ENCODE measurements at regions not wholly inside any gene's neighbourhood (a gene's known extent, or its start where the extent isn't known, plus 50 kb on each side); places are given as distances from the start of the nearest gene placed in this dataset.
"Not testable (repeated sequence)": the region's sequence is repeated elsewhere in the genome, so short reads cannot be mapped to it uniquely, and the experiment has no call there.

GRCh38 chr2:107553539-107553938 lies 273.2 kb upstream of the RGPD4 start:
- Histone ChIP-seq H2AFZ (ENCODE audit: low read length) (no peak overlapping the region), H3K4me3 (ENCODE audit: low read length) (no peak overlapping the region), H3K27me3 (ENCODE audit: low read length) (no peaks in the 10 kb centered on the region), H3K9me3 (ENCODE audit: low read length) (peaks cover 7% of the 10 kb centered on the region), H3K79me2 (ENCODE audit: low read length) (no peaks in the 10 kb centered on the region), H3K36me3 (ENCODE audit: insufficient read depth, low read length) (no peaks in the 10 kb centered on the region), H3K4me2 (ENCODE audit: low read depth, low read length, poor library complexity, severe bottlenecking) (no peak overlapping the region), H3K9ac (ENCODE audit: low read length) (no peak overlapping the region), H4K20me1 (ENCODE audit: insufficient read depth, low read depth, low read length) (no peaks in the 10 kb centered on the region), H3K4me1 (ENCODE audit: low read length) (no peaks in the 10 kb centered on the region), H3K27ac (ENCODE audit: low read length) (no peak overlapping the region), H3K9me2 (replicated peaks; ENCODE audit: insufficient read depth, low read length) (no peaks in the 10 kb centered on the region)
- DNase-seq, result no peak

- Histone ChIP-seq H2AFZ (ENCODE audit: low read length) (no peak overlapping the region), H3K9me2 (replicated peaks; ENCODE audit: insufficient read depth, low read length) (no peaks in the 10 kb centered on the region), H3K79me2 (ENCODE audit: low read length) (no peaks in the 10 kb centered on the region), H3K4me1 (ENCODE audit: low read length) (no peaks in the 10 kb centered on the region), H3K27me3 (ENCODE audit: low read length) (no peaks in the 10 kb centered on the region; the same call in 1 of the 2 replicates), H3K4me2 (ENCODE audit: low read depth, low read length, poor library complexity, severe bottlenecking) (no peak overlapping the region), H3K27ac (ENCODE audit: low read length) (no peak overlapping the region), H4K20me1 (ENCODE audit: insufficient read depth, low read depth, low read length) (no peaks in the 10 kb centered on the region), H3K36me3 (ENCODE audit: insufficient read depth, low read length) (no peaks in the 10 kb centered on the region), H3K9ac (ENCODE audit: low read length) (no peak overlapping the region), H3K9me3 (ENCODE audit: low read length) (peaks cover 11% of the 10 kb centered on the region), H3K4me3 (ENCODE audit: low read length) (no peak overlapping the region)
- DNase-seq, result no peak
These were observed 270.6 kb upstream of the RGPD4 start for GRCh38 chr2:107556038-107556627.

DNA sequence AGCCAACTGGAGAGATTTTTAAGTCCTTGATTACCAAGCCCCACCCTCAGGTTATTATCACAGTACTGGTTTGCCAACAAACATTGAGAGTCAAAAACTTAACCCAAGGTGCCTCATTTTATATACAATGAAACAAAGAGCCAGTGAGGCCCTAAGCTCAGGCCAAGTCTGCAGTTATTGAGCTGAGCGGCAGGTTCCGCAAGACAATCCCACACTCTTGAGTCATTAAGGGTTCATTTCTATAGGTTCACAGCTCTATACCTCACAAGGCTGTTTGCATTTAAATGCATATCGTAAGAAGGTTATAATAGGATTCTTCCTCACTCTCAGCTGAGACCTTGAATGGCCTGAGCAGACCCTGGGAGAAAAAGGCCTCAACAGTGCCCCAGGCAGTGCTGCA lies 268.4 kb upstream of the RGPD4 start:
- no peak overlapping the region for H2AFZ ChIP-seq (ENCODE audit: low read length)
- H3K4me1 ChIP-seq (ENCODE audit: low read length), result no peaks in the 10 kb centered on the region
- no peaks in the 10 kb centered on the region for H4K20me1 ChIP-seq (ENCODE audit: insufficient read depth, low read depth, low read length)
- H3K9ac ChIP-seq (ENCODE audit: low read length), result no peak overlapping the region
- H3K4me3 ChIP-seq (ENCODE audit: low read length), result no peak overlapping the region
- no peak for DNase-seq
- no peak overlapping the region for H3K27ac ChIP-seq (ENCODE audit: low read length)
- no peaks in the 10 kb centered on the region for H3K79me2 ChIP-seq (ENCODE audit: low read length)
- H3K9me2 ChIP-seq (replicated peaks; ENCODE audit: insufficient read depth, low read length), result no peaks in the 10 kb centered on the region
- no peak overlapping the region for H3K4me2 ChIP-seq (ENCODE audit: low read depth, low read length, poor library complexity, severe bottlenecking)
- no peaks in the 10 kb centered on the region for H3K36me3 ChIP-seq (ENCODE audit: insufficient read depth, low read length)
- no peaks in the 10 kb centered on the region; the same call in 1 of the 2 replicates for H3K27me3 ChIP-seq (ENCODE audit: low read length)
- H3K9me3 ChIP-seq (ENCODE audit: low read length), result peaks cover 11% of the 10 kb centered on the region

- Histone ChIP-seq H3K9me2 (replicated peaks; ENCODE audit: insufficient read depth, low read length) (no peaks in the 10 kb centered on the region), H3K4me1 (ENCODE audit: low read length) (no peaks in the 10 kb centered on the region), H2AFZ (ENCODE audit: low read length) (no peak overlapping the region), H3K4me2 (ENCODE audit: low read depth, low read length, poor library complexity, severe bottlenecking) (no peak overlapping the region), H3K9ac (ENCODE audit: low read length) (no peak overlapping the region), H3K27me3 (ENCODE audit: low read length) (no peaks in the 10 kb centered on the region), H3K9me3 (ENCODE audit: low read length) (no peaks in the 10 kb centered on the region), H3K79me2 (ENCODE audit: low read length) (no peaks in the 10 kb centered on the region), H3K27ac (ENCODE audit: low read length) (no peak overlapping the region), H3K36me3 (ENCODE audit: insufficient read depth, low read length) (no peaks in the 10 kb centered on the region), H3K4me3 (ENCODE audit: low read length) (no peak overlapping the region), H4K20me1 (ENCODE audit: insufficient read depth, low read depth, low read length) (no peaks in the 10 kb centered on the region)
- no peak for DNase-seq
These were observed 257.2 kb upstream of the RGPD4 start for GRCh38 chr2:107569496-107569895.

DNA sequence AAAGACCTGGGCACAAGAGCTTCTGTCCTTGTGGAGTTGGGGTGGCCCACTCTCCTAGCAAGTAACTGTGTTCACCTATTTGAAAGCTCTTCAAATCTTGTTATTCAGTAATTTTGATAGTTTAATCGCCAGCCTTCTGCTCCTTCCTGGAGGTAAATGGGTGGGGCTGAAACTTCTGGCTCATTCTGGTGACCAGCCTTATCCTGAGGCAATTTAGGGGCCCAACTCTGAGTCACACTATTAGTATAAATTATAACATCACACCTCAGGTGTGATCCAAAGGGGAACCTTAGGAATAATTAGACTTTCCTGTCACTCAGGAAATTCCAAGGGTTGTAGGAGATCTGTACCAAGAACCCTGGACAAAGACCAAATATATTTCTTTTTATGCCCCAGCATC lies 255.8 kb upstream of the RGPD4 start:
- H3K36me3 ChIP-seq (ENCODE audit: insufficient read depth, low read length), result no peaks in the 10 kb centered on the region
- H3K4me1 ChIP-seq (ENCODE audit: low read length), result no peaks in the 10 kb centered on the region
- no peak overlapping the region for H3K4me3 ChIP-seq (ENCODE audit: low read length)
- H3K9ac ChIP-seq (ENCODE audit: low read length), result no peak overlapping the region
- H3K27me3 ChIP-seq (ENCODE audit: low read length), result no peaks in the 10 kb centered on the region
- H2AFZ ChIP-seq (ENCODE audit: low read length), result no peak overlapping the region
- no peaks in the 10 kb centered on the region for H4K20me1 ChIP-seq (ENCODE audit: insufficient read depth, low read depth, low read length)
- DNase-seq, result no peak
- H3K9me2 ChIP-seq (replicated peaks; ENCODE audit: insufficient read depth, low read length), result no peaks in the 10 kb centered on the region
- no peak overlapping the region for H3K27ac ChIP-seq (ENCODE audit: low read length)
- H3K9me3 ChIP-seq (ENCODE audit: low read length), result no peaks in the 10 kb centered on the region
- no peaks in the 10 kb centered on the region for H3K79me2 ChIP-seq (ENCODE audit: low read length)
- no peak overlapping the region for H3K4me2 ChIP-seq (ENCODE audit: low read depth, low read length, poor library complexity, severe bottlenecking)

- not testable (repeated sequence) for H3K4me3 ChIP-seq (ENCODE audit: low read length); H2AFZ ChIP-seq (ENCODE audit: low read length); H3K27ac ChIP-seq (ENCODE audit: low read length); H3K36me3 ChIP-seq (ENCODE audit: insufficient read depth, low read length); H4K20me1 ChIP-seq (ENCODE audit: insufficient read depth, low read depth, low read length); H3K79me2 ChIP-seq (ENCODE audit: low read length); H3K9ac ChIP-seq (ENCODE audit: low read length); H3K9me2 ChIP-seq (replicated peaks; ENCODE audit: insufficient read depth, low read length); H3K9me3 ChIP-seq (ENCODE audit: low read length); H3K27me3 ChIP-seq (ENCODE audit: low read length); H3K4me2 ChIP-seq (ENCODE audit: low read depth, low read length, poor library complexity, severe bottlenecking); H3K4me1 ChIP-seq (ENCODE audit: low read length)
- peak; percentile 65 for DNase-seq
These were observed 253.8 kb upstream of the RGPD4 start for GRCh38 chr2:107572890-107573289.

DNA sequence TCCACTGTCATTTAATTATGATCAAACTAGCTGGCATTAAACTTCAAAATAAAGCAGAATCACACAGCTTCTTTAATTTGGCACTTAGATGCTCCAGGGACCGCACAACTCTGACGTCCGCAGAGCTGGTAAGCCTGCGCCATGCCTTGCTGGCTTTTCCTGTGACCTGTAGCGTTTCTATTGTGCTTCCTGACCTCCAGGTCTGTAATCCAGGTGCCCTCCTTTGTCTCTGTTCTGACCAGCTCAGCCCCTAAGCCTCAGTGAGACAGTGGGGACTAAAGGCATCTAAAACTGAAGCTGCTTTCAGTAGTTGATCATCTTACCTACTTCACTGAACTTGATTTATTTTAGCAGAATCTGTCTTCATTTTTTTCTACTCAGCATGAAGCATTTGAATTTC lies 249.7 kb upstream of the RGPD4 start:
- H3K9me3 ChIP-seq (ENCODE audit: low read length), result no peaks in the 10 kb centered on the region
- H4K20me1 ChIP-seq (ENCODE audit: insufficient read depth, low read depth, low read length), result no peaks in the 10 kb centered on the region
- H3K4me1 ChIP-seq (ENCODE audit: low read length), result no peaks in the 10 kb centered on the region
- H3K9me2 ChIP-seq (replicated peaks; ENCODE audit: insufficient read depth, low read length), result no peaks in the 10 kb centered on the region
- no peak for DNase-seq
- no peak overlapping the region for H3K4me2 ChIP-seq (ENCODE audit: low read depth, low read length, poor library complexity, severe bottlenecking)
- H2AFZ ChIP-seq (ENCODE audit: low read length), result no peak overlapping the region
- no peaks in the 10 kb centered on the region for H3K27me3 ChIP-seq (ENCODE audit: low read length)
- H3K36me3 ChIP-seq (ENCODE audit: insufficient read depth, low read length), result no peaks in the 10 kb centered on the region
- H3K79me2 ChIP-seq (ENCODE audit: low read length), result no peaks in the 10 kb centered on the region
- H3K27ac ChIP-seq (ENCODE audit: low read length), result no peak overlapping the region
- no peak overlapping the region for H3K9ac ChIP-seq (ENCODE audit: low read length)
- H3K4me3 ChIP-seq (ENCODE audit: low read length), result no peak overlapping the region

GRCh38 chr2:107582487-107582886 lies 244.2 kb upstream of the RGPD4 start:
- no peak overlapping the region for H2AFZ ChIP-seq (ENCODE audit: low read length)
- no peaks in the 10 kb centered on the region for H3K79me2 ChIP-seq (ENCODE audit: low read length)
- DNase-seq, result no peak
- H3K9me2 ChIP-seq (replicated peaks; ENCODE audit: insufficient read depth, low read length), result no peaks in the 10 kb centered on the region
- no peaks in the 10 kb centered on the region for H3K27me3 ChIP-seq (ENCODE audit: low read length)
- H3K36me3 ChIP-seq (ENCODE audit: insufficient read depth, low read length), result no peaks in the 10 kb centered on the region
- H3K4me2 ChIP-seq (ENCODE audit: low read depth, low read length, poor library complexity, severe bottlenecking), result no peak overlapping the region
- no peak overlapping the region for H3K4me3 ChIP-seq (ENCODE audit: low read length)
- no peaks in the 10 kb centered on the region for H3K4me1 ChIP-seq (ENCODE audit: low read length)
- H3K9me3 ChIP-seq (ENCODE audit: low read length), result no peaks in the 10 kb centered on the region
- no peak overlapping the region for H3K9ac ChIP-seq (ENCODE audit: low read length)
- H3K27ac ChIP-seq (ENCODE audit: low read length), result no peak overlapping the region
- no peaks in the 10 kb centered on the region for H4K20me1 ChIP-seq (ENCODE audit: insufficient read depth, low read depth, low read length)

DNA sequence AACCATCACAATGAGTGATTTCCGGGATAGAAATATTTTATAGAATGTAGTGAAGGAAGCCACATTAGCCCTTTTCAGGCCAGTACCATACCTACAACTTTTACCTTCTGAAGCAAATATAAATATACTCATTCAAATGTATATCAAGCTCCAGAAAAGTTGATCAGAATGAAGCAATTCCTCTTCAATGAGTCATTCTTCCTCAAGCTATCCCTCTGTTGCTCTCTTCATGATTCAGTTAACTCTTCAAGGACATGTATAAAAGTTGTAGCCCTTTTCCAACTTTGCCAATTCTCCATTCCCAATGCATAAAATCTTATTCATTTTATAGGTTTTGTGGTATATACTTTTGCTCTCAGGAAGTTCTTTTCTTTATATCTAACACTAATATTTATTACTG lies 242.1 kb upstream of the RGPD4 start:
- Histone ChIP-seq H2AFZ (ENCODE audit: low read length) (no peak overlapping the region), H3K4me2 (ENCODE audit: low read depth, low read length, poor library complexity, severe bottlenecking) (no peak overlapping the region), H3K27ac (ENCODE audit: low read length) (no peak overlapping the region), H4K20me1 (ENCODE audit: insufficient read depth, low read depth, low read length) (no peaks in the 10 kb centered on the region), H3K4me3 (ENCODE audit: low read length) (no peak overlapping the region), H3K4me1 (ENCODE audit: low read length) (no peaks in the 10 kb centered on the region), H3K27me3 (ENCODE audit: low read length) (no peaks in the 10 kb centered on the region), H3K9me2 (replicated peaks; ENCODE audit: insufficient read depth, low read length) (no peaks in the 10 kb centered on the region), H3K9ac (ENCODE audit: low read length) (no peak overlapping the region), H3K79me2 (ENCODE audit: low read length) (no peaks in the 10 kb centered on the region), H3K9me3 (ENCODE audit: low read length) (no peaks in the 10 kb centered on the region), H3K36me3 (ENCODE audit: insufficient read depth, low read length) (no peaks in the 10 kb centered on the region)
- DNase-seq, result no peak

All from Karpas-422 (cell line).